Inflammatory macrophage treated with lipopolysaccharide for 1 hour (primary cell): ENCODE measurements at regions not wholly inside any gene's neighbourhood (a gene's known extent, or its start where the extent isn't known, plus 50 kb on each side); places are given as distances from the start of the nearest gene placed in this dataset.
"Not testable (repeated sequence)": the region's sequence is repeated elsewhere in the genome, so short reads cannot be mapped to it uniquely, and the experiment has no call there.

Source experiments
- DNase-seq, 2 donors: peaks; one replicate each; pipeline ENCODE4 v3.0.0-alpha.2; 2020 to 2022

DNA sequence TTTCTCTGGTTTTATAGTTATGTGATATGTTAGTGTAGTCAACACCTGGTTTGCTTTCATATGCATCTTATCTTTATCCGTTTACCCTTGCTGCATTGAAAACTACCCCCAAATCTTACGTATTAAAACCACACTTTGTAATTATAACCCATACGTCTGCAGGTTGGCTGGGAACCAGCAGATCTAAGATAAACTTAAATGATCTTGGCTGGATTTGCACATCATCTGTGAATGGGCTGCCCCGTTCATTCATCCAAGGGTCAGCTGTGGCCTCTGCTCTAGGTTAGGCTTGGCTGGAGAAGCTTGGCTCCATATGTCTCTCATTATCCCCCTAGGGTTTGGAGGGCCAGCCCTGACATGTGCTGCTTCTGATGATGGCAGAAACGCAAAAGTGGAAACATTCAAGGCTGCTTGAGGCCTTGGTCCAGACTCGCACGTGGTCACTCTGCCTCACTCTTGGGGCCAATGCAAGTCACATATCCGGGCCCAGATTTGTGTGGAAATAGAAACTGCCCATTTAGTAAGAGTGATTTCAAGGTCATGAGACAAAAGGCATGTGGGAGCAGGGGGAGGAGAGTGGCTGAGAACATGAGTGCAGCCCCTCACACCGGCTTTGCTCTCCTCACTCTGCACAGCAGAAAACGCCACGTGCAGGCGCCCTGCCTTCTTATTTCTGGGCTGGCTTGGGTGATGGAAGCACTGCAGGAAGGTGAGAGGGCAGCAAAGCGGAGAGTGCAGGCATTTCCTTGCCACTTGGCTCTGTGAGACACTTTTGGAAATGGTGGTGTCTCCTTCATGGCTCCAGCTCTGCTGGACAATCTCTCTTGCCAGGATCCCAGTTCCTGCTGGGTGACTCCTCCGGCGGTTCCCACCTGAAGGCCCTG lies 553.8 kb downstream of the GLRX3 start:
- no peak for DNase-seq

DNA sequence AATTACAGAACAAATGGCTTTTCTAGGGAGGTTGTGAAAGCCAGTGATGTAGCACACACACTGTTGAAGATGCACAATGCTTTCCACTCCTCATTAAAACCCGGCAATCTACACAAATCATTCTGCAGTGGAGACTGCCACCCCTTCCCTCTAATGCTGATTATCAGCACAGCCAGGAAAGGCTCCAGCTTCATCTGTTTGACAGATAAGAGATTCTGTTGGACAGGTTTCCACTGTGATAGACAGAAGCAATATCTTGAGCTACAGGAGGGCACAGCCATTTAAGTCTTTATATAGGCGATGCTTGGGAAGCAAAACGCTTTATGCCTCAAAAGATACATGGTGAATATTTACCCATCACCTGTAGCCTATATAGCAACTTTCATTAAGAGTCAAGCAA lies 555.6 kb downstream of the GLRX3 start:
- DNase-seq, result no peak

DNA sequence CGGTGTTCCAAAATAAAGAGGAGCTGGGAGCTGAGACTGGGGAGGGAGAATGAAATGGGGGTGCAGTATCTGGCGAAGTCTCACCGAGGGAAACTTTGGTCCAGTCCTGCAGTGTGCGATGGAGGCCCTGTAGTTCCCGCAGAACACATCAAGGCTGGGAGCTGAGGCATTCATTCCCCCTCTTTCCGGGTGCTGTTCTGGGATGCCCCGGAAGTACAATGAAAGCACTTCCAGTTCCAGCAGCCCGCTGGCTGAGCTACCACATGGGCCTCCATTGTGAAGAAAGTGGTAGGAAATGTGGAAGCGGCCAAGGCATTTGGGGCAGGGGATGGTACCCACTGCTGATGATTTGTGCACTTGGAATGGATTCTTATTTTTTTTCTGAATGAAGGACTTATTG lies 560.7 kb downstream of the GLRX3 start:
- DNase-seq, result no peak

DNA sequence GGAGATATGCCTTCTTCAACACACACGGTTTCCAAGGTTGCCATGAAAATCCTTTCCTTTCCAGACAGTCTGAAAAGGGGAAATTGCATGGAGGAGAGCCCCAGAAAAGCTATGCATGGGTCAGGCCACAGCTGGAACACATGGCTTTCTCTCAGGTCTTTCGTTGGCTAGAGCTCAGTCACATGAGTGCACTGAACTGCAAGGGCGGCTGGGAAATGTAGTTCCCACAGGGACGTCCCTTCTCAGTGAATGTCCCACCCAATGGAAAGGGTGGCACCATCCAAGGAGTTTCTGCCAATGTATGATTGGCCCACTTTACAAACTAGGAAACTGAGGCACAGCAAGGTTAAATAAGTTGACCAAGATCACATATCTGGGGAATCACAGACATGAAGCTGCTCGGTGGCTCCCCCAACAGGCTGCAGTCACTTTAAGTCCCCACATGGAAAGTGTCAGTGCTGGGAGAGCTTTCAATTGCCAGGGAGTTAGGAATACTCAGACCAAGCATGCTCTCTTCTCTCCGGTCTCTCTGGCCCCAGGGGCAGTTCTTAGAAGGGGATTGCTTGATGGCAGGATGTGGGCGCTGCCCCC lies 571.3 kb downstream of the GLRX3 start:
- DNase-seq, result no peak

DNA sequence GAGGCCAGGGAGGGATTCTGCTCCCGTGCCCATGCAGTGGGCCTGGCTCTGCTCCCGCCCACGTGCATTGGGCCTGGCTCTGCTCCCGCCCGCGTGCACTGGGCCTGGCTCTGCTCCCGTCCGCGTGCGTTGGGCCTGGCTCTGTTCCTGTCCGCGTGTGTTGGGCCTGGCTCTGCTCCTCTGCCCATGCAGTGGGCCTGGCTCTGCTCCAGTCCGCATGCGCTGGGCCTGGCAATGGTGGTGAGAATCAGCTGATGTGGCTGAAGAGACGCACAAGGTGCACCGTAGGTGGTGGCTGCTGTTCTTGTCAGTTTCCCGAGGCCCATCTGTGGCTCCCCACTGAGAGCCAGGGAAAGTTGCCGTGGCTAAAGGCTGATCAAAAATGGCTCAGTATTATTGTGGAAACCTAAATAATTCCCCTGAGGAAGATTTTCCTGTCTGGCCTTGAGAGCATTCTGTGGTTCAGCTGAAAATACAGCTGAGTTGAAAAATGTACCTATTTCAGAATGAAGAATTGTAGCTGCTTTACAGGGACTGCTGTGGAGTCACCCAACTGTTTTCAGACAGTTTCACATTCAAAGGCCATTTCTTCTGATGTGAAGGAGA lies 572.4 kb downstream of the GLRX3 start:
- no peak for DNase-seq

DNA sequence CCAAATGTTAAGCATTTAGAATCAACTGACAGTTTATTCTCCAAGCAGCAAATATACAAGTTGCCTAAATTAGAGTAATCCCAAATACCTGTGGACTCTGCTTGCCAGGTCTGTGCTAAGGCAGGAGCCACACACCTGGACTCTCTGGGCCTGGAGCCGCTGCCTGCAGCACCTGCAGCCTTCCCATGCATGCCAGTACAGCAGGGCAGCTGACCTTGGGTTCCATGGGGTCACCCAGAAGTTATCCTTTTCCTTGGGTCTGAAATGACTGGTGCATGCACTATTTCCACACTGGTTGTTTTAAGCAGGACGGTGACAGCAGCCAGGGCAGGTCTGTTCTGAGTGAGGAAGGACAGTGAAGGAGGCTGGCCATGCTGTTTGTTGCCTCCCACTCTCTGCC lies 573.2 kb downstream of the GLRX3 start:
- no peak for DNase-seq

DNA sequence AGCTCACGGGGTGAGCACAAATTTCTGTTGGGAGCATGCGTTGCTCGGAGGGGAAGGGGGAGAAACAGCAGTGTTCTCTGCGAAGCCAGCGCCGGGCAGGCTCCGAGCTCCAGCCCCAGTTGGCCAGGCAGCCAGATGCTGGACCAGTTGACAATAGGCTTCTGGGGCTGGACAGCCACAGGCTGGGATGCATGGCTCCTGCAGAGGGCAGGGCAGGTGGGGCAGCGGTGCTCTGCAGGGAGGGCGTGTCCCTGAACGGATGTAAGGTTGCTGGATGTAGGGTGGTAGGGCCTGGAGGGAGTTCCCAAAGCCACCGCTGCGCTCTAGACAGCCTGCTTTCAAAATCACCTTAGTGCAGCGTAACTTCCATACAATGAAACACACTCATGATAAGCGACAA lies 574.9 kb downstream of the GLRX3 start:
- DNase-seq, result no peak

DNA sequence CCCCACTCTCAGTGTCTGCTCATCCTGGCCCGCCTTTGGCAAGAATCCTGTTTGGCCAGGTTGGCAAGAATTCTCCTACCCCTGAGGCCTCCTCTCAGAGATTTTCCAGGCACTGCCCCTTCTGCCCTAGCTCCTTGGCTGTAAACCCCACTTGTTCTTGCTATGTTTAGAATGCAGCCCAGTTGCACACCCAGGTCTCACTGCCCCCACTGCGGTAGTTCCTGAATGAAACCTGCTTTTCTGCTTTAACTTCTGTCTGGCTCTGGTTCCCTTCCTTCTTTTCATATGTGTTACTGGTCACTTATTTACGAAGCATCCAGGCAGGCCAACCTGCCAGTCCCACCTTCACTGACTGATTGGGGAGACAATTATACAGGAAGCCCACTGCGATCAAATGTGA lies 576.9 kb downstream of the GLRX3 start:
- DNase-seq, result no peak

DNA sequence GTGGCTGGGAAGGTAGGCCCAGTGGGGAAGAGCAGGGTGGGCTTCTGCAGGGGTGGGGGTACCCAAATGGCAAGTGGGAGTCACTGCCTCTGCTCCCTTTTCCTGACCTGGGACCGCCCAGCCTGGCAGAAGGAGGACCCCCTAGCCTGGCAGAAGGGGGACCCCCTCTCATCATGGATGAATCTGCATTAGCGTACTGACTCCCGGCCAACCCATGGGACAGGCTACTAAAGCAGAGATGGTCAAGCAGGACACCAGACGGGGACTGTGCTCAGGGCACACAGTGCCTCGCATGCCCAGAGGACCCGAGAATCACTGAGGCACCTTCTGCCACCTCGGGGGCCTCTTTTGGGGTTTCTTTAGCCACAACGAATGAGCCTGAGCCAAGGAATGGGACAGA lies 577.5 kb downstream of the GLRX3 start:
- no peak for DNase-seq

DNA sequence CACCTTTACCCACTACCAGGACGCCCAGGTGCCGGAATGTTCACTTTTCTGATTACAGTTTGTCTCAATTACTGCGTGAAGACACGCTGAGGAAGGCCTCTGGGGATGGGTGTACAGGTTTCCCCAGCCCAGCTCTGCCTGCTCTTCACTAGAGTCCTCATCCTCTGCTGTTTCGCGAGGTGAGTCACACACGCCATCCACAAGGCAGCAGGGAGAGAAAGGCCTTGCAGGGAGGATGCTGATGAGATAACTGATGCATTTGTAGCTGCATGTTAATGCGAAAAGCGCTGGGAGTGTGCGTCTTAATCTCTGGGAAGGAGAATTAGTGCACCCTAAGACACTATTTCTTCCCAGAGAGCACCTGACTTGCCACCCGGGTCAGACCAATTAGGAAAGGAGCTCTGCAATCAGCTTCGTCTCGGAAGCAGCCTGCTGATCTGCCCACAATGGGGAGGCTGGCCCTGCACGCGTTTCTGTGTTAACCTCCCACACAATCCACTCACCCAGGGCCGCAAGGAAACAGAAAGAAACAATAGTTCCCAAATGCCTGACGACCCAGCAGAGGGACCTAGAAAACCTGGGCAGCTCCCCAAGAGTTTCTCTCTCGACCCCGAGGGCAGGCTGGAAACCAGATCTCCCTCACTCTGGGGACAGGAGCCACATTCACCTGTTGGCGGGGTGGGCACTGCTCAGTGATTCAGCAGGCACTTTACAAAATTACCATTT lies 578.7 kb downstream of the GLRX3 start:
- DNase-seq, result no peak

DNA sequence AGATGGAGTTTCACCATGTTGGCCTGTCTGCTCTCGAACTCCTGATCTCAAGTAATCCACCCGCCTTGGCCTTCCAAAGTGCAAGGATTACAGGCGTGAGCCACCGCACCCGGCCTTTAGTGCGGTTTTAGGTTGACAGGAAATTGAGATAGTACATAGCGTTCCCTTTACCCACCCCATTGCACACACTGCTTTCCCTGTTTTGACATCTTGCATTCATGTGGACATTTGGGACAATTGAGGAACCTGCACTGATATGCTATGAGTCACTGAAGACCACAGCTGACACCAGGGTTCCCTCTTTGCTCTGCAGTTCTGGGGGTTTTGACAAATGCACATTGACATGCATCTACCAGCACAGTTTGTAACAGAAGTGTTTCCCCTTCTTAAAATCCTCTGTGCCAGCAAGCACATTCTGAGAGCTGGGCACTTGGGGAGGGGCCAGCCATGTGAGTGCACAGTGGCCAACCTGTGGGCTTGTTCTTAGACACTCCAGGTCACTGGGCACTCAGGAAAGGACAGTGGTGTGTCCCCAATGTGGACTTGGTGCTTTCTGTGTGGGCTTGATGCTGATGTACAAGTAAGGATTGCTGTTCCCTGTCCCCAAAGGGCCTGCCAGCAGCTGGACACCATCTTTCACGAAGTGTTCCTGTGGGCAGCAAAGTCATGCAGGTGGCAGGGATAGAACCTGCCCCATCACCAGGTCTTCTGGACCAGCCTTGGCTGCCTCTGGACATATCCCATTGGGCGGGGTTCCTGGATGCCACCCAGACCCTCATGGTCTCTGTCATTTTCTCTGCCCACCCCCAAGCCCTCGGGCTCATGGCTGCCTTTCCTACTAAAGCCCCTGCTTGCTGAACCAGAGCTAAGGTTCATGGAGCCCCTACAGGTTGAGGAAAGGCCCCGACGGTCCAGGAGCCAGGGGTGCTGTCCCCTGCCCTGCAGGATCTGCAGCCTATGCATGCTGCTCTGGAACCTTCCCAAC lies 579.8 kb downstream of the GLRX3 start:
- DNase-seq, result peak in 1 of 2 donors; percentile 17

DNA sequence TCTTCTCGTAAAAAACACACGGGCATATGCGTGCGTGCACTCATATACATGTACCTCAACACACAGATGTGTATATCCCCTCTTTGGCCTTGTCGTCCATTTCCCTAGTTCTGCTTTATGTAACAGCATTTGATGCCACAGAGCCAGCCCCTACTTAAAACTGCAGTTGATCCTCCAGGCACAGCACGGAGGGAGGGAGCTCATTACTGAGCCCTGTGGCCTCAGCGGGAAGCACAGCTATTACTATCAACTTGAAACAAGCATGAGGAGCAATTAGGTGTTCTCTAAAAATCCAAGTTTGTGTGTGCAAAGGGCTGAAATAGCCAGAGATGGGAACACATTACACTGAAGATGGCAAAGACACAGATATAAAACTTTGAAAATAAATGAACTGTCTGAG lies 580.9 kb downstream of the GLRX3 start:
- DNase-seq, result no peak

DNA sequence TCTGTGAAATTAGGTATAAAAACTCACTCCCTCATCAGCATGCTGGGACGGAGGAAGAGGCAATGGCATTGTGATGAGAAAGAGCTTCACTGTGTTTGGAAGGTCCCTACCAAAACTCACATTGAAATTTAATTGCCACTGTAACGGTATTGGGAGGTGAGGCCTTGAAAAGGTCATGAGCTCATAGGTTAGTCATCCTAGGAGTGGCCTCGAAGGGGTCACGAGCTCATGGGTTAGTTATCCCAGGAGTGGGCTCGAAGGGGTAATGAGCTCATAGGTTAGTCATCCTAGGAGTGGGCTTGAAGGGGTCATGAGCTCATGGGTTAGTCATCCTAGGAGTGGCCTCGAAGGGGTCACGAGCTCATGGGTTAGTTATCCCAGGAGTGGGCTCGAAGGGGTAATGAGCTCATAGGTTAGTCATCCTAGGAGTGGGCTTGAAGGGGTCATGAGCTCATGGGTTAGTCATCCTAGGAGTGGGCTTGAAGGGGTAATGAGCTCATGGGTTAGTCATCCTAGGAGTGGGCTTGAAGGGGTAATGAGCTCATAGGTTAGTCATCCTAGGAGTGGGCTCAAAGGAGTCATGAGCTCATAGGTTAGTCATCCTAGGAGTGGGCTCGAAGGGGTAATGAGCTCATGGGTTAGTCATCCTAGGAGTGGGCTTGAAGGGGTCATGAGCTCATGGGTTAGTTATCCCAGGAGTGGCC lies 582.7 kb downstream of the GLRX3 start:
- not testable (repeated sequence) for DNase-seq

DNA sequence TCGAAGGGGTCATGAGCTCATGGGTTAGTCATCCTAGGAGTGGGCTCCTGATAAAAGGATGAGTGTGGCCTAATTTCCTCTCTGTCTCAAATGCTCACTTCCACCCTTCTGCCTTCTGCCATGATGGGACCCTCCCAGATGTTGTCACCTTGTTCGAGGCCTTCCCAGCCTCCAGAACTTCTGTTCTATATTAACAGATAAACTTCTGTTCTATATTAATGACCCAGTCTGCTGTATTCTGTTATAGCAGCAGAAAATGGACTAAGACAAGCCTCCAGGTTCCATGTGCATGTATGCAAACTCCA lies 583.2 kb downstream of the GLRX3 start:
- no peak for DNase-seq

DNA sequence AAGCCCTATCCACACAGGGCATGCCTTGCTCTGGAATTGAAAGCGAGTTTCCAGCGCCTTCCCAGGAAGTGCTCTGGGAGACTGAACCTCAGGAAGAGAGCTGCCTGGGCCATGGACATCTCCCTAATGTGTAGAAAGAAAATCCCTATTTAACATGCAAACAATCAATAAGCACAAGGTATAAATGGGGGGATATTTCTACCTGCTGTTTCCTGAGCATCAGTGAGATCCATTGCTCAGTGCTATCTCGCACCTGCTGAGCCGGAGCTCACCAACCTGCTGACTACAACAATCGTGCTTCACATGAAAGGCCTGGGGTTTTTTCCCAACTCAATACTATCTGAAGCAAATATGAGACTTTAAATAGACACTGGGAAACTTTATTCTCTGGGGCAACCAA lies 584.0 kb downstream of the GLRX3 start:
- no peak for DNase-seq

DNA sequence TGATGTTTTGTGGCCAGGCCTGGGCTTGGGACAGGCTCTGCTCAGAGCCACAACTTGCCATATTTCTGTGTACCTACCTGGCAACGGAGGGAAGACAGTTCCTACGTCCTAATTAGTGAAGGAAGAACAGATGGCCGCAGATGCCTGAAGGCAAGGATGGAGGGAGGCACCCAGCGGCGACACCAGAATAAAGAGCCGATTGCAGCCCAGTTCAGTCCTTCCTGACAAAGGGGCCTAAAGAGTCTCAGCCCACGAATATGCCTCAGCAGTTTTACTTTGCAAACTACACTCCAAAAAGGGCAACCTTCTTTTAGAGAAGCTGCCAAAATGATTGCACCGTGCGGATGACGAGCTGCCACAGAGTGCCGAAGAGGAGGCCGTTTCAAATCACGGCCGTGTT lies 585.8 kb downstream of the GLRX3 start:
- DNase-seq, result no peak

DNA sequence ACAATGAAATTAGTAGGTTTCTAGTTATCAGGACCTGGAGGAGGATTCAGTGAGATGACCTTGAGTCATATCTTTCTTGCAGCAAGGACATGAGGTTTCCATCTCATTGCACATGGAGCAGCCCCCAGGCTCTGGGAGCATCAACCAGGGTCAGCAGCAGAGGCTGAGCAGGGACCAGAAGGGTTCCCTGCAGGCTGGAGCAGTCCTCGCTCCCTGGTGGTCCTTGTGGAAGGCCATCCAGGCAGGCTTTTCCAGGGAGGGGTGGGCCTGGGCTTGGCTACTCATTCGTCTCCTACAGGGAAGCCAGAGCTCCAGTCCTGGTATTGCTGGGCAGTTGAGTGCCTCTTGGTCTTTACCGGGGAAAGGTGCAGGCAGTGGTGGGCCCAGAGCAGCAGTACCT lies 587.5 kb downstream of the GLRX3 start:
- no peak for DNase-seq

DNA sequence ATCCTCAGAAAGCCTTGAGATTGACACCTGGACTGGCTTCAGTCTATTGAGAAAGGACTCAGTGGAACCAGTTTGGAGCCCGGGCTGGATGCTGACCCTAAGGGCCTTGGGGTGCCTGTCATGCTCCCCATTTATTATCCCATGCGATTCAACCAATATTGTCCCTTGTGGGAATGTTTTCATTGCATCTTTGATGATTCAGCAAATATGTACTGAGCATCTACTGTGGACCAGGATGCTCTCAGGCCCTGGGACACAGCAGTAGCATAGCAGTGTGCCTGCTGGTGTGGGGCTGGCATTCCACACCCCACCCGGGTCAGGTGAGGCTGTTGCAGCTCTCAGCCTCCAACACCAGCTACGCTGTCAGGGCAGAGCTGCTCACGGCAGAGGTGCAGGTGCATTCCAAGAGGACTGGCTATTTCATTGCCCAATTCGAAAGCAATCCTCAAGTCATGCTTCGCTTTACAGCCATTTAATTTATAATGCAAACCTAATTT lies 586.0 kb downstream of the TCERG1L start:
- no peak for DNase-seq

DNA sequence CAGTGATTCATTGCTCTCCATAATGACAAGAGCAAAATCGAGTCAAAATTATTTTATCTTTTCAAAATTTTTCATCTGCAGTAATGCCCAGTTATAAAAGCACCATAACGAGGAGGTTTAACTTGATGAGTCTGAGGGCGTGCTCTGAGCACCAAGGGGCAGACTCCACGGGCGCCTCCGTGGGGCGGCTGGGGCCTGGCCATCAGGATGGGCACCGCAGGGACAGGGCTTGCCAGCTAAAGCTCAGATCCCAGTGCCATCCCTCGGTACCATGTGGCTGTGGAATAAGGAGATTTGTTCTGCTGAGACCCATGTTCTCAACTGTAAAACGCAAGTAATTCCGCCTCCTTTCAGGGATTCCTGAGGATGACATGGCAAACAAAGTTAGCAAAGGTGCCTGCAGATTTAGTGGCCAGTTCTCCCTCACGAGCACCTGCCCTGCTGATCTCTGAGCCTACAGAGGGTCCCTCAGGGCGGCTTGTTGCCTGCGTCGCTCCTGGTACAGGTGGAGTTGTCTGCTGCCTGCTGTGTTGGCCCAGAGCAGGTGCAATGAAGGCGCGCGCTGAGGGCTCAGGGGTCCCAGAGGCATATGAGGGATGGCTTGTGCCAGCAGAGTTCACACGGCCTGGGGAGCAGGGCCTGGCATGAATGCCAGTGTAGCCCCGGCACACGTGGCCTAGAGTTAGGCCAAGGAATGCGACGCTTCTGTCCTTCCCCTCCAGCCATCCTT lies 584.4 kb downstream of the TCERG1L start:
- no peak for DNase-seq

DNA sequence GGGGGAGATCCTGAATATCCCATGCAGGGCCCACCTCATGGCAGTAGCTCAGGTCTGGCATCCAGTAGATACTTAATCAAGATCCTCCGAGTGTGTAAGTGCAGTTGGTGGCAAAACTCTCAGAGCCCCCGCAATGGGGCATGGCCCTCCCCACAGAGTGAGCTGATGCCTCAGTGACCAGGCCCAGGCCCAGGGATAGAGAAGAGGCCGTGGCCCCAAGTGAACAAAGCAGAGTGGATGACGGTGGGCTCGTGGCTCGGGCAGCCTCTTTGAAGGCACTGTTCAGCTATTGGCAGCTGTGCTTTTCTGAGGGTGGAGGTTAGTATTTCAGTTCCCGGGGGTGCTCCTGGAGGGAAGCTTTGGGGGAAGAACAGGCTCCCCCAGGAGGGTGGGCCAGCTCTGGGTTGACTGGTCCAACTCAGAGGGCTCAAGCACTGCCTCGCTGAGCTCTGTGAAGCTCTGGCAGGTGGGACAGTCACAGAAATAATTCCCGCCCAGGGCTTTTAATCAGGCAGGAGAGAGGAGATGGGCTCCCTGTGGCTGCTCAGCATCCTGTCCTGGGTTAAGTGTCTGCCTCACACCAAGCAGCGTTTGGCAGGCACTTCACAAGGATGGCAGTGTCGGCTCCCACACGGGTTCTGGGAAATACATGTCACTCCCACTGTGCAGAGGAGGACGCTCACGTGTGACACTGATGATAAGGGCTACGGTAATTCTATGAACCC lies 583.6 kb downstream of the TCERG1L start:
- DNase-seq, result no peak
